Osteoblast (primary cell): ENCODE measurements at regions not wholly inside any gene's neighbourhood (a gene's known extent, or its start where the extent isn't known, plus 50 kb on each side); places are given as distances from the start of the nearest gene placed in this dataset.
"Not testable (repeated sequence)": the region's sequence is repeated elsewhere in the genome, so short reads cannot be mapped to it uniquely, and the experiment has no call there.

Experiments used
- DNase-seq: peaks from one replicate; pipeline ENCODE4 v3.0.0; 2011; ENCODE audit warnings: low spot score, mixed read lengths; ENCODE audit not compliant: insufficient read length; ENCODE audit errors: missing footprints
- H2AFZ ChIP-seq: 2 replicates; pipeline ENCODE4 v1.6.0; 2011; ENCODE audit warnings: mild to moderate bottlenecking, low read length
- H3K27ac ChIP-seq: 2 replicates; pipeline ENCODE4 v1.5.1; 2011; ENCODE audit warnings: mild to moderate bottlenecking, low read depth, low read length, moderate library complexity
- H3K27me3 ChIP-seq: 2 replicates; pipeline ENCODE4 v1.6.0; 2012; ENCODE audit warnings: mild to moderate bottlenecking, control low read depth, inconsistent platforms, low read length, moderate library complexity; ENCODE audit not compliant: insufficient read depth
- H3K36me3 ChIP-seq: 2 replicates; pipeline ENCODE4 v1.5.1; 2011; ENCODE audit warnings: mild to moderate bottlenecking, low read length, control low read depth, moderate library complexity; ENCODE audit not compliant: insufficient read depth
- H3K4me1 ChIP-seq: 2 replicates; pipeline ENCODE4 v1.5.1; 2011; ENCODE audit warnings: mild to moderate bottlenecking, low read length, control low read depth, moderate library complexity; ENCODE audit not compliant: insufficient read depth
- H3K4me2 ChIP-seq: 2 replicates; pipeline ENCODE4 v1.6.0; 2011; ENCODE audit warnings: mild to moderate bottlenecking, low read length; ENCODE audit not compliant: insufficient read depth
- H3K4me3 ChIP-seq: fragments of 200-600 bp; sonication (generic); 3 replicates; pipeline ENCODE4 v1.5.1; 2012; ENCODE audit warnings: mild to moderate bottlenecking, low read length, inconsistent platforms; ENCODE audit not compliant: insufficient read depth
- H3K79me2 ChIP-seq: 2 replicates; pipeline ENCODE4 v1.6.0; 2012; ENCODE audit warnings: mild to moderate bottlenecking, low read length, control low read depth, inconsistent platforms; ENCODE audit not compliant: insufficient read depth
- H3K9me3 ChIP-seq: 2 replicates; pipeline ENCODE4 v1.5.1; 2011; ENCODE audit warnings: low read depth, low read length, control low read depth
- H4K20me1 ChIP-seq: 2 replicates; pipeline ENCODE4 v1.6.0; 2012; ENCODE audit warnings: mild to moderate bottlenecking, low read length, control low read depth; ENCODE audit not compliant: insufficient read depth
- TF ChIP-seq, protein P1 (sequence below): IDR thresholded peaks from 2 replicates; pipeline ENCODE4 v1.5.1; 2011; ENCODE audit warnings: mild to moderate bottlenecking, low read depth, low read length, moderate library complexity; ENCODE audit errors: extremely low read depth

DNA sequence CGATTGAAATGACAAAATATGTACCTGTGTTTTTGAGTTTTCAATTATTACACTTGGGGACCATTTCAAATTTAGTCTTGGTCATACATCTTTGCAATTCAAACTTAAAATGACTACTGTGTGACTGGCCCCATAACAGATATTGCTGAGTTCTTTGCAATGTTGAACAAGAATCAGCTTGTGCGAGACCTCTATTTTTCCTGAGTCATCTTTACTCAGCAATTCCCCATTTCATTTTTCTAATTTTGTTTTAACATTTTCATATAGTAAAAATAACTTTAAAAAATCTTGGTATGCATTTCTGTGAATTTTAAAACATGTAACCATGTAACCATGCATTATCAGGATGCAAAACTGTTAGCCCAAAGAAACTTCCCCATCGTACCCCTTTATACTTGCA, 678.1 kb downstream of the ANKRD7 start:
- Histone ChIP-seq H3K9me3 (peaks cover 2% of the 10 kb centered on the region), H3K27ac (no peak overlapping the region), H3K36me3 (no peaks in the 10 kb centered on the region), H3K4me3 (no peak overlapping the region), H4K20me1 (no peaks in the 10 kb centered on the region), H2AFZ (no peak overlapping the region), H3K27me3 (no peaks in the 10 kb centered on the region), H3K4me1 (no peaks in the 10 kb centered on the region), H3K4me2 (no peak overlapping the region), H3K79me2 (no peaks in the 10 kb centered on the region)
- no peak for DNase-seq
- TF ChIP-seq, protein P1, sequence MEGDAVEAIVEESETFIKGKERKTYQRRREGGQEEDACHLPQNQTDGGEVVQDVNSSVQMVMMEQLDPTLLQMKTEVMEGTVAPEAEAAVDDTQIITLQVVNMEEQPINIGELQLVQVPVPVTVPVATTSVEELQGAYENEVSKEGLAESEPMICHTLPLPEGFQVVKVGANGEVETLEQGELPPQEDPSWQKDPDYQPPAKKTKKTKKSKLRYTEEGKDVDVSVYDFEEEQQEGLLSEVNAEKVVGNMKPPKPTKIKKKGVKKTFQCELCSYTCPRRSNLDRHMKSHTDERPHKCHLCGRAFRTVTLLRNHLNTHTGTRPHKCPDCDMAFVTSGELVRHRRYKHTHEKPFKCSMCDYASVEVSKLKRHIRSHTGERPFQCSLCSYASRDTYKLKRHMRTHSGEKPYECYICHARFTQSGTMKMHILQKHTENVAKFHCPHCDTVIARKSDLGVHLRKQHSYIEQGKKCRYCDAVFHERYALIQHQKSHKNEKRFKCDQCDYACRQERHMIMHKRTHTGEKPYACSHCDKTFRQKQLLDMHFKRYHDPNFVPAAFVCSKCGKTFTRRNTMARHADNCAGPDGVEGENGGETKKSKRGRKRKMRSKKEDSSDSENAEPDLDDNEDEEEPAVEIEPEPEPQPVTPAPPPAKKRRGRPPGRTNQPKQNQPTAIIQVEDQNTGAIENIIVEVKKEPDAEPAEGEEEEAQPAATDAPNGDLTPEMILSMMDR: no peak

DNA sequence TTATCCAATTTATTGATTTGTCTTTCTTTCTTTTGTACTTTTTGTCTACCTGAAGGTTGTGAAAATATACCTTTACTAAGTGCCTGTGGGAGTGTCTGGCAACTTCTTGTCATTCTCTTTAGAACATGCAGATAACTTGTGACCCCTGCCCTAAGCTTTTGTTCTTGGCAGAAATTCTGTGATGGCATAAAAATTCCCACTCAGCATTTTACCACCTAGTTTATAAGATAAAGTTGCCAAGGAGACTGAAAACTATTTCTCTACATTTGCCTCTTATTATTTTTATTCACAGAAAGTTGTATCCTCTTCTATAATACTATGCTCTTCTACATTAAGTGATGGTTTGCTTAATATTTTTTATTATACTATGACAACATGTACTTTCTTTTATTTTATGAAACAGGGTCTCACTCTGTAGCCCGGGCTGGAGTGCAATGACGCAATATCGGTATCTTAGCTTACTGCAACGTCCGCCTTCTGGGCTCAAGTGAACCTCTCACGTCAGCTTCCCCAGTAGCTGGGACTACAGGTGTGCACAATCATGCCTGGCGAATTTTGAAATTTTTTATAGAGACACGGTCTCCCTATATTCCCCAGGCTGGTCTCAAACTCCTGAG, 683.5 kb downstream of the ANKRD7 start:
- Histone ChIP-seq H3K4me1 (no peaks in the 10 kb centered on the region), H3K27ac (no peak overlapping the region), H3K4me2 (no peak overlapping the region), H3K9me3 (no peaks in the 10 kb centered on the region), H2AFZ (no peak overlapping the region), H3K4me3 (no peak overlapping the region), H3K79me2 (no peaks in the 10 kb centered on the region), H4K20me1 (no peaks in the 10 kb centered on the region), H3K27me3 (no peaks in the 10 kb centered on the region), H3K36me3 (no peaks in the 10 kb centered on the region)
- no peak for DNase-seq
- TF ChIP-seq, protein P1: no peak

DNA sequence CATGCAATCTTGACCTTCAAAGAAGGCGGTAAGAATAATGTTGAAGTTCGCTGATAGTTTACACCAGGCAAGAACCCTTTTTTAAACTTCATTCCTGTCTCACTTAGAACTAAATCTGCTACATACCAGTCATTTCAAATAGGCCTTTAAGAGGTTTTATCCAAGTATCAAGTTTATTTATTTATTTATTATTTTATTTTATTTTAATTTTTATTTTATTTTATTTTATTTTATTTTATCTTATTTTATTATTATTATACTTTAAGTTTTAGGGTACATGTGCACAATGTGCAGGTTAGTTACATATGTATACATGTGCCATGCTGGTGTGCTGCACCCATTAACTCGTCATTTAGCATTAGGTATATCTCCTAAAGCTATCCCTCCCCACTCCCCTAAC, 691.6 kb downstream of the ANKRD7 start:
- not testable (repeated sequence) for H3K27ac ChIP-seq, H3K4me2 ChIP-seq, H3K79me2 ChIP-seq

DNA sequence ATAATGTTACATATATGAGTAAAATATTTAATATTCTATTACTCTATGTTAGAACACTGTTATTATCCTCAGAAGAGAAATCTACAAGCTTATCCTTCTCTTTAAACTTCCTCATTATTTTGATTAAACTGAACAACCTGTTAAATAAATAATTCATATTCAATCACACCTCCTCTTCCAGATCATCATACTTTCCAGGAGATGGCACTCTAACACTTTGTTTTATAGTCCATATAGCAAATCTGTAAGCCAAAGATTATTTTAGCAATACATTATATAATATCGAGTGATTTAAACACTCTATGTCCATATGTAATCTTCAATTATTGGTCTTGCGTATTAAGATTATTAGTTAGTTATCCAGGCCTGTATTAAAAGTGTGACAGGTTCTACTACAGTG, 694.1 kb downstream of the ANKRD7 start:
- Histone ChIP-seq H3K4me1 (no peaks in the 10 kb centered on the region), H3K4me2 (no peak overlapping the region), H3K27ac (no peak overlapping the region), H3K79me2 (no peaks in the 10 kb centered on the region), H3K36me3 (no peaks in the 10 kb centered on the region), H3K9me3 (peaks cover 2% of the 10 kb centered on the region), H4K20me1 (no peaks in the 10 kb centered on the region), H2AFZ (no peak overlapping the region), H3K27me3 (no peaks in the 10 kb centered on the region), H3K4me3 (no peak overlapping the region)
- TF ChIP-seq, protein P1: no peak
- no peak for DNase-seq

More for the DNA sequence above, 691.6 kb downstream of the ANKRD7 start:
- H2AFZ ChIP-seq, H4K20me1 ChIP-seq, H3K4me1 ChIP-seq, H3K27me3 ChIP-seq, H3K4me3 ChIP-seq, H3K36me3 ChIP-seq, H3K9me3 ChIP-seq, DNase-seq: not testable (repeated sequence)
